ENCODE measurements at regions not wholly inside any gene's neighbourhood (a gene's known extent, or its start where the extent isn't known, plus 50 kb on each side); places are given as distances from the start of the nearest gene placed in this dataset.

GRCh38 chr21:34192646-34193285, 119.4 kb downstream of the MRPS6 start:
- no peak for DNase-seq (ENCODE audit: low spot score)

GRCh38 chr21:34195335-34195734, 122.0 kb downstream of the MRPS6 start:
- DNase-seq (ENCODE audit: low spot score), result no peak

- no peak for DNase-seq (ENCODE audit: low spot score)
These were observed 123.6 kb downstream of the MRPS6 start for GRCh38 chr21:34196996-34197395.

- DNase-seq (ENCODE audit: low spot score), result no peak
These were observed 124.2 kb downstream of the MRPS6 start for GRCh38 chr21:34197561-34197960.

- no peak for DNase-seq (ENCODE audit: low spot score)
These were observed 125.1 kb downstream of the MRPS6 start for GRCh38 chr21:34198231-34199120.

- DNase-seq (ENCODE audit: low spot score), result no peak
These were observed 125.9 kb downstream of the MRPS6 start for GRCh38 chr21:34199121-34199910.

GRCh38 chr21:34200288-34200905, 127.0 kb downstream of the MRPS6 start:
- no peak for DNase-seq (ENCODE audit: low spot score)

- DNase-seq (ENCODE audit: low spot score), result no peak
These were observed 127.6 kb downstream of the MRPS6 start for GRCh38 chr21:34201001-34201400.

- no peak for DNase-seq (ENCODE audit: low spot score)
These were observed 128.1 kb downstream of the MRPS6 start for GRCh38 chr21:34201481-34201858.

- DNase-seq (ENCODE audit: low spot score), result no peak
These were observed 129.4 kb downstream of the MRPS6 start for GRCh38 chr21:34202553-34203372.

GRCh38 chr21:34203851-34204420, 130.6 kb downstream of the MRPS6 start:
- no peak for DNase-seq (ENCODE audit: low spot score)

- DNase-seq (ENCODE audit: low spot score), result no peak
These were observed 131.4 kb downstream of the MRPS6 start for GRCh38 chr21:34204481-34205439.

GRCh38 chr21:34205811-34206571, 132.6 kb downstream of the MRPS6 start:
- no peak for DNase-seq (ENCODE audit: low spot score)

- no peak for DNase-seq (ENCODE audit: low spot score)
These were observed 140.6 kb downstream of the MRPS6 start for GRCh38 chr21:34213959-34214358.

- DNase-seq (ENCODE audit: low spot score), result no peak
These were observed 142.1 kb downstream of the MRPS6 start for GRCh38 chr21:34215501-34215900.

- no peak for DNase-seq (ENCODE audit: low spot score)
These were observed 142.7 kb downstream of the MRPS6 start for GRCh38 chr21:34215911-34216717.

- no peak for DNase-seq (ENCODE audit: low spot score)
These were observed 143.3 kb downstream of the MRPS6 start for GRCh38 chr21:34216718-34217032.

- DNase-seq (ENCODE audit: low spot score), result no peak
These were observed 143.9 kb downstream of the MRPS6 start for GRCh38 chr21:34217263-34217662.

Measured in RKO (cell line).